ENCODE measurements at regions not wholly inside any gene's neighbourhood (a gene's known extent, or its start where the extent isn't known, plus 50 kb on each side); places are given as distances from the start of the nearest gene placed in this dataset.

- no peak for TF ChIP-seq ZFX (IDR thresholded peaks at IDR 0.05)
- TF ChIP-seq, protein P1, sequence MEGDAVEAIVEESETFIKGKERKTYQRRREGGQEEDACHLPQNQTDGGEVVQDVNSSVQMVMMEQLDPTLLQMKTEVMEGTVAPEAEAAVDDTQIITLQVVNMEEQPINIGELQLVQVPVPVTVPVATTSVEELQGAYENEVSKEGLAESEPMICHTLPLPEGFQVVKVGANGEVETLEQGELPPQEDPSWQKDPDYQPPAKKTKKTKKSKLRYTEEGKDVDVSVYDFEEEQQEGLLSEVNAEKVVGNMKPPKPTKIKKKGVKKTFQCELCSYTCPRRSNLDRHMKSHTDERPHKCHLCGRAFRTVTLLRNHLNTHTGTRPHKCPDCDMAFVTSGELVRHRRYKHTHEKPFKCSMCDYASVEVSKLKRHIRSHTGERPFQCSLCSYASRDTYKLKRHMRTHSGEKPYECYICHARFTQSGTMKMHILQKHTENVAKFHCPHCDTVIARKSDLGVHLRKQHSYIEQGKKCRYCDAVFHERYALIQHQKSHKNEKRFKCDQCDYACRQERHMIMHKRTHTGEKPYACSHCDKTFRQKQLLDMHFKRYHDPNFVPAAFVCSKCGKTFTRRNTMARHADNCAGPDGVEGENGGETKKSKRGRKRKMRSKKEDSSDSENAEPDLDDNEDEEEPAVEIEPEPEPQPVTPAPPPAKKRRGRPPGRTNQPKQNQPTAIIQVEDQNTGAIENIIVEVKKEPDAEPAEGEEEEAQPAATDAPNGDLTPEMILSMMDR (IDR thresholded peaks at IDR 0.05 in 2 of 3, conservative IDR thresholded peaks at IDR 0.05 in 1 of 3; ENCODE audit: borderline replicate concordance in 1 of 3, insufficient read depth in 1 of 3, low read depth in 2 of 3, low read length in 2 of 3): no peak
- TF ChIP-seq REST (IDR thresholded peaks at IDR 0.05; ENCODE audit: low read depth): no peak
- no peak for TF ChIP-seq POLR2A (IDR thresholded peaks at IDR 0.05; ENCODE audit: borderline replicate concordance, extremely low read depth, insufficient read depth, insufficient read length)
- no peak for TF ChIP-seq CEBPB (IDR thresholded peaks at IDR 0.05; ENCODE audit: low read depth)
- no peak for TF ChIP-seq ZBTB33 (IDR thresholded peaks at IDR 0.05; ENCODE audit: extremely low read depth, insufficient replicate concordance, low read length)
- TF ChIP-seq POLR2AphosphoS5 (IDR thresholded peaks at IDR 0.05; ENCODE audit: low read depth, low read length): no peak
- TF ChIP-seq SIN3A (IDR thresholded peaks at IDR 0.05; ENCODE audit: low read depth): no peak
- TF ChIP-seq SRF (IDR thresholded peaks at IDR 0.05; ENCODE audit: low read depth): no peak
- TF ChIP-seq EZH2 (IDR thresholded peaks at IDR 0.05): no peak
- TF ChIP-seq, protein P2, sequence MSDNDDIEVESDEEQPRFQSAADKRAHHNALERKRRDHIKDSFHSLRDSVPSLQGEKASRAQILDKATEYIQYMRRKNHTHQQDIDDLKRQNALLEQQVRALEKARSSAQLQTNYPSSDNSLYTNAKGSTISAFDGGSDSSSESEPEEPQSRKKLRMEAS (IDR thresholded peaks at IDR 0.05): no peak
- TF ChIP-seq EZH2phosphoT487 (IDR thresholded peaks at IDR 0.05; ENCODE audit: borderline replicate concordance): no peak
Observed at GRCh38 chr4:183008492-183008891, 90.6 kb upstream of the WWC2 start.
